GM03348 (cell line): ENCODE measurements at regions not wholly inside any gene's neighbourhood (a gene's known extent, or its start where the extent isn't known, plus 50 kb on each side); places are given as distances from the start of the nearest gene placed in this dataset.

Experiments
- DNase-seq: peaks from one replicate; pipeline ENCODE4 v3.0.0; 2012; ENCODE audit warnings: low spot score

DNA sequence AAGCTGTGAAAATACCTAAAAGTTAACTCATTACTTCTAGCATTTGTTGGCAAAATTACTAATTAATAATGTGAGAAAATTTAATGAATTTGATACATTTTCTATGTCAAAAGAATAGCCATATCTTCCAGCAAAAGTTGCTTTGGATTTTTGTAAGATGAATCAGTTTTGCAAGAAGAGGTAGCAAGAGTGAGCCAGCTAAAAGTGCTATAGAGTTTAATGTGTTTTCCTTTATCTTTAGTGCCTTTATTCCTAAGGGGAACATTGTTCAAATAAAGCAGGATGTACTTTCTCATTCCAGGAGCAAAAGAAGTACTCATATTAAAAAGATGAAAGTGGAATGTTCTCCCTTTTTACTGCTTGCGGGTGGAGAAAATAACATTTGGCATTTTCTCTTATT is 622.2 kb downstream of the ANXA1 start:
- DNase-seq = no peak

- DNase-seq = no peak
Measured at GRCh38 chr9:73775757-73776156, 624.1 kb downstream of the ANXA1 start.

GRCh38 chr9:73780916-73781315 is 629.3 kb downstream of the ANXA1 start:
- DNase-seq = peak; percentile 7

- no peak for DNase-seq
Measured at GRCh38 chr9:73782166-73782565, 630.5 kb downstream of the ANXA1 start.

GRCh38 chr9:73799446-73799845 is 647.8 kb downstream of the ANXA1 start:
- no peak for DNase-seq

GRCh38 chr9:73805111-73805510 is 653.4 kb downstream of the ANXA1 start:
- DNase-seq = no peak

DNA sequence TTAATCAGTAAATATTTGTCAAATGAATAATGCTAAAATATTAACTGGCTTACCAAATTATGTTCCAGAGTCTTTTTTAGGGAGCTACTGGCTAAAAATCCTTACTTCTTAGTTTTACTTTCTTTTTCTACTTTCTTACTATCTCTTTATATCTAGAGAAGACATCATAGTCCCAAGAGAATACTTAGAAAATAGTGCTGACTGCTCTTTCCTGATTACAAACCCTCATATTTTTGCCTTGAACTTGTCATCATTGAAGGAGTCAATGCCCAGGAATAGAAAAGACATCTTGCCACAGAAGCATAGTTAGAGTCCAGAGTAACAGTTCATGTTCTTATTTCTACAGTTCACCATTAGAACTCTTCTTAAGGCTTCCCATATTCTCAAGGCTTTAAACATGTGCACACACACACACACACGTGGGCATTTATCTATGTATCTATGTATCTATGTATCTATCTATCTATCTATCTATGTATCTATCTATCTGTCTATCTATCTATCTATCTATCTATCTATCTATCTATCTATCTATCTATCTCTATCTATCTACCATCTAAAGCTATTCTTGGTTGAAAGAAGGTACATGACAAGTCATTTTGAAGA is 654.3 kb downstream of the ANXA1 start:
- no peak for DNase-seq

DNA sequence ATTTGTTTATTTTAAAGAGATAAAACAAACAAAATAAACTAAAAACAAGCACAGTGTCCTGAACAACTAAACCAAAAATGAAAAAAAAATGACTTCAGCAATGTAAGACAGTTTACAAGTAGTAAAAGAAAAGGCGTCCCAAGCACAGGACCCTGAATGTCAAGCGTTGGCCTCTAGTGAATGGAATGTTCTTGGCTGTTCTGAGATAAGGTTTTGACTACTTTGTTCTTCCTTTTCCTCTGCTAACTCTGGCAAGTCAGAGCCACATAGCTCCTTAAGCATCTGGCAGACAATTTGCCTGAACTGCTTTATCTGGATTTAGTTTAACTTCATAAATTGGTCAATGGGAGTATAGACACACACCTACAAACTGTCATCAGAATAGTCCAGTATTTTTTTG is 655.2 kb downstream of the ANXA1 start:
- no peak for DNase-seq

DNA sequence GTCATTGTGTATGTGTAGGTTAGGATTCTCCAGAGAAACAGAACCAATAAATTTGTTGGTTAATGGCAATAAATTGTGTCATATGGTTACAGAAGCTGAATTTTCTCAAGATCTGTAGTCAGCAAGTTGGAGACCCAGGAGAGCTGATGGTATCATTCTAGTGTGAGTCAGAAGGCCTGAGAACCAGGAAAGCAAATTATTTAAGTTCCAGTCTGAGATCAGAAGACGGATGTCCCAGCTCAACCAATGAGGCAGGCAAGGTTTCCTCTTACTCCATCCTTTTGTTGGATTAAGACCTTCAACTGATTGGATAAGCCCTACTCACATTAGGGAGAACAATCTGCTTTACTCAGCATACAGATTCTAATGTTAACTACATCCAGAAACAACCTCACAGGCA is 656.3 kb downstream of the ANXA1 start:
- no peak for DNase-seq

DNA sequence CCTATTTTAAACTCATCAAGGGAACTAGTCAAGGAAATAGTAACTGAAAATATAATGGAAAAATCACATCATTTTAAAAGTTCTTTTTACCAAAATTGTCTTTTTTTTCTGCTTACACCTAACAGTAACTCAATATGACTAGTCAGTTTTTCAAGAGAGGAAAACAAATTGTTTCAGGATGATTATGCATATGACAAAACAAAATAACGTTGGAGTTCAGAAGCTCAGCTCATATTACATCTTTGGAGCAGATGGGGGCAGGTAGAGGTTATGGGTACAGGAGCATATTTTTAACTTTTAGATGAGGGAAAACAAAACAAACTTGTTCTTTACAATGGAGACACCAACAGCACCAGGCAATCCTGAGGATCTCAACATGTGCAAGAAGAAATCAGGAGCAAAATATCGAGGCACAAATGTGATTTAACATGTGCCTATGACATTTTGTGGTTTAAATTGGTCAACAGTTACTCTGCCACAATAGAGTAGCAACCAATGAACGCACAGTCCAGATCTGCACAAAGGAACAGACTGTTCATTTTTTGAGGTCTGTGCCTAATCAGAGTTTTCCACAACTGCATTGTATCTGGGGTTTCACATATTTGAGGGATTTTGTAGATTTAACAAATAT is 659.0 kb downstream of the ANXA1 start:
- DNase-seq = no peak

DNA sequence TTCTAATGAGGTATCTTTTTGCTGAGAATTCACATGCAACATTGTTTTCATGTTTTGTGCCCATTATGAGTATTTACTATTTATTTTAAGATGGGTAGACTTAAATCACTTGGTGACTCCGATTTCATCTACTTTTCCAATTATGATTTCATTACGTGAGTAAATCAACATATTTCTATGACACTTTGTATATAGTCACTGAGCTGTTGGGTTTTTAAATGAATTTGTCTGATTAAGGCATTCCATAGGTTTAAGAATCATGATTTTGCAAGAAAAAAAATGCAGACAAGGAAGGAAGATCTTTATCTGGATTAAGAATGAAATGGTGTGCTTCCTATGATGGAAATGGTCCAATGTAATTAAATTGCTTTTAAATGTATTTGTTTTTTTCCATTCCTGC is 661.9 kb downstream of the ANXA1 start:
- DNase-seq = no peak

- DNase-seq = no peak
Measured at GRCh38 chr9:73816905-73817304, 665.2 kb downstream of the ANXA1 start.

- DNase-seq = no peak
Measured at GRCh38 chr9:73824671-73825070, 672.5 kb upstream of the RORB start.

GRCh38 chr9:73838871-73839270 is 658.3 kb upstream of the RORB start:
- DNase-seq = no peak

DNA sequence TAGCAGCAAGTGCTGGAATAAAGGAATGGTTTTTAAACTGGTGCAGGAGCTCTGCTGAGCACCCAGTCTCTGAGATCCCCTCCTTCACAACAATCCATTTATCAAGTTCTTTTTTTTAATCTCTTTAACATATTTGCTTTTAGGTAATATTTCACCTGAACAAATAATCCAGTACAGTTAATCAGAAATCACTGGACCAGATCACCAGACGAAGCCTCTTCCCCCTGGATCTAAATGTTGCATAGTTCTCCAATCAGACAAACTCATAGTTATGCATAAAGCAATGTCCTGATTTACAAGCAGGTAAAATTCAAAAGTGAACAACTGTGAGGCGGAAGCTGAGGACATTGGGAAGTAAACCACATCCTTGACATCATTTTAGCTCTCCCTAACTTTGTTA is 657.7 kb upstream of the RORB start:
- DNase-seq = no peak

- DNase-seq = no peak
Measured at GRCh38 chr9:73841018-73841417, 656.1 kb upstream of the RORB start.

- no peak for DNase-seq
Measured at GRCh38 chr9:73844135-73844534, 653.0 kb upstream of the RORB start.

GRCh38 chr9:73845539-73845938 is 651.6 kb upstream of the RORB start:
- DNase-seq = no peak

DNA sequence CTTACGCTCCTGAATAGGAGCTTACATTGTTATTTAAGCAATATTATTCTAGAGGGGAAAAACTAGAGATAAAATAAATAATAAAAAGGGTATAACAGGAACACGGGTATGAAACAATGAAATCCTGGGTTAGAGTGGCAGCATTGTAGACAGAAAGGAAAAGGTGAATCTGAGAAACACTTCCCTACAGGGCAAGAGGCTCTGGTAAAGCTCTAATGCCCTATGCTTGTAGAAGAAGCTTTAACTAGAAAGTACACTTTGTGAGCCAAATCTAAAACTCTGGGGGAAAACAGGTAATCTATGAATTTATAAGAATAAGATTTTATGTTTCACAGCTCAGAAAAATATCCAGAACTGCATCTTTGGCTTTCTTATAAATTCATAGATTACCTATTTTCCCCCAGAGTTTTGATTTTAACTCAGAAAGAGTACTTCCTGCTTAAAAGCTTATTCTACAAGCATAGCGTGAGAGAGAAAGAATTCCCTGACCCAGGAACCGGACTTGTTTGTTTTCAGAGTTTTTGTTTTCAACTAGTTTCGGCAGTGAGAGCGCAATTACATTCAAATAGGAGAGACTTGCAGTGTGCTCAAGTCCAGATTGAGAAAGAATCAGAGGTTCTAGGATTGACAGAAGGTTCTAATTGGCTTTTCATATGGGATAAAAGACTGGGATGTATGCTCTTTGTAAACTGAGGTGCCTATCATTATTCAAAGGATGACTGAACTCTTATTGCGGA is 651.0 kb upstream of the RORB start:
- no peak for DNase-seq

DNA sequence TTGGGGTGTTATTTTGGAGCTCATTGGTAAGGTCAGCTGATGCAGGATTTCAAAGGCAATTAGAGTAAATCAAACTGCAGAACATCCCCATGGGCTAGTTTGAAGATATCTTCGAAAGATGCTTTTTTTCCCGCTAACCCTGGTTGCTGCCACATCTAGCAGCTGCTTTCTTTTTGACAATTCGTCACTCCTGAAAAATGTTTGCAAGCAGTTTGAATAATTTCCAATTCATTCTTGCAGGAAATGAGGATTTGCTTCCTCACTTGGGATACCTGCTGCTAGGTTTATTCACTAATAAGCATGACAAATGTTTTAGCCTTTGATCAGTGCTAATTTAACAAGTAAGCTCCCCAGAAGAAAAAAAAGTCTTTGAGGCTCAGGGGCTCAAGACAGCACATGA is 649.6 kb upstream of the RORB start:
- no peak for DNase-seq

GRCh38 chr9:73853549-73853948 is 643.6 kb upstream of the RORB start:
- DNase-seq = no peak

GRCh38 chr9:73855206-73855605 is 641.9 kb upstream of the RORB start:
- DNase-seq = no peak

- no peak for DNase-seq
Measured at GRCh38 chr9:73863924-73864323, 633.2 kb upstream of the RORB start.

DNA sequence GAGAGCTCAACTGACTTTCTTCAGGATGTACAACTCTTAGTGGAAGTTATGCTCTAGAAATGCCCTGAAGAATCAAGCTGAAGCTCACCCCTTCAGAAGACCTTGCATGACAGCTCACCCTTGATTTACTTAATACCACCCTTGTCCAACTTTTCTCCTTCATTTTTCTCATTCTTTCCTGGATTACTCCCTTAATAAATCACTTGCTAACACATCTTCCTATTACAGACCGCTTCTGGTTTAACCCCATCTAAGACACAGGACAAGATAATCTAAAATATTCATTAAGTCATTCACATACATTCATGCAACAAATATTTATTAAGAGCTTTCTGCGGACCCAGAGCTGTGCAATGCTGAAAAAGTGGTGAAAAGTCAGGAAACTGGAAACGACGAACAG is 630.7 kb upstream of the RORB start:
- DNase-seq = no peak
